ENCODE measurements at regions not wholly inside any gene's neighbourhood (a gene's known extent, or its start where the extent isn't known, plus 50 kb on each side); places are given as distances from the start of the nearest gene placed in this dataset.
"Not testable (repeated sequence)": the region's sequence is repeated elsewhere in the genome, so short reads cannot be mapped to it uniquely, and the experiment has no call there.

- DNase-seq = no peak
Measured at GRCh38 chr4:127212701-127213100, 420.1 kb upstream of the INTU start.

- no peak for DNase-seq
Measured at GRCh38 chr4:127214016-127214415, 418.7 kb upstream of the INTU start.

GRCh38 chr4:127214931-127215330, 417.8 kb upstream of the INTU start:
- no peak for DNase-seq

- no peak for DNase-seq
Measured at GRCh38 chr4:127217586-127218229, 415.0 kb upstream of the INTU start.

- no peak for DNase-seq
Measured at GRCh38 chr4:127219232-127219631, 413.5 kb upstream of the INTU start.

GRCh38 chr4:127224556-127224955, 408.2 kb upstream of the INTU start:
- no peak for DNase-seq

GRCh38 chr4:127229855-127230608, 402.7 kb upstream of the INTU start:
- DNase-seq = no peak

- no peak for DNase-seq
Measured at GRCh38 chr4:127236889-127237288, 395.9 kb upstream of the INTU start.

GRCh38 chr4:127237581-127237980, 395.2 kb upstream of the INTU start:
- no peak for DNase-seq

GRCh38 chr4:127238956-127239475, 393.7 kb upstream of the INTU start:
- no peak for DNase-seq

GRCh38 chr4:127239902-127240763, 392.6 kb upstream of the INTU start:
- no peak for DNase-seq

- no peak for DNase-seq
Measured at GRCh38 chr4:127240764-127241105, 392.0 kb upstream of the INTU start.

GRCh38 chr4:127244515-127244914, 388.2 kb upstream of the INTU start:
- DNase-seq = no peak

GRCh38 chr4:127246963-127247952, 385.5 kb upstream of the INTU start:
- DNase-seq = no peak

GRCh38 chr4:127249066-127249766, 383.5 kb upstream of the INTU start:
- no peak for DNase-seq

GRCh38 chr4:127249767-127250108, 383.0 kb upstream of the INTU start:
- DNase-seq = no peak

GRCh38 chr4:127250577-127250976, 382.2 kb upstream of the INTU start:
- DNase-seq = no peak

GRCh38 chr4:127251423-127251822, 381.3 kb upstream of the INTU start:
- DNase-seq = no peak

GRCh38 chr4:127256500-127256899, 376.3 kb upstream of the INTU start:
- DNase-seq = no peak

GRCh38 chr4:127261476-127261875, 371.3 kb upstream of the INTU start:
- DNase-seq = no peak

- no peak for DNase-seq
Measured at GRCh38 chr4:127268367-127268766, 364.4 kb upstream of the INTU start.

GRCh38 chr4:127277023-127277422, 355.7 kb upstream of the INTU start:
- DNase-seq = not testable (repeated sequence)

Data from AML-193 (cell line).